ENCODE measurements at regions not wholly inside any gene's neighbourhood (a gene's known extent, or its start where the extent isn't known, plus 50 kb on each side); places are given as distances from the start of the nearest gene placed in this dataset.

DNA sequence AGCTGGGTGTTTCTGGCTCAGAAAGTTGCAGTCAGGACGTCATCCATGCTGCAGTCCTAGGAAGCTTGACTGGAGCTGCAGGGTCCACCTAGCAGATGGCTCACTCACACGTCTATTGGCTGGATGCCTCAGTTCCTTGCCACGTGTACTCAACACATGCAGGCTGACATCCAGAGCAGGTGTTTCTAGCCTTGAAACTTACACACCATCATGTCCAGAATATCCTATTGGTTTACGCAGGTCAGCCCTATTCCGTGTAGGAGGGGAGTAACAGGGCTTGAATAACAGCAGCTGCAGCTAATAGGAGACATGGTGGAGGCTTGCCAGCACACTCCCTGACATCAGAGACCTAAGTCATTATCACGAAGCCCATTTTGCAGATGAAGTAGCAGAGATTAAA, 473.5 kb downstream of the ACTL7B start:
- TF ChIP-seq SP1 (IDR thresholded peaks at IDR 0.05) = no peak
- TF ChIP-seq, protein P1, sequence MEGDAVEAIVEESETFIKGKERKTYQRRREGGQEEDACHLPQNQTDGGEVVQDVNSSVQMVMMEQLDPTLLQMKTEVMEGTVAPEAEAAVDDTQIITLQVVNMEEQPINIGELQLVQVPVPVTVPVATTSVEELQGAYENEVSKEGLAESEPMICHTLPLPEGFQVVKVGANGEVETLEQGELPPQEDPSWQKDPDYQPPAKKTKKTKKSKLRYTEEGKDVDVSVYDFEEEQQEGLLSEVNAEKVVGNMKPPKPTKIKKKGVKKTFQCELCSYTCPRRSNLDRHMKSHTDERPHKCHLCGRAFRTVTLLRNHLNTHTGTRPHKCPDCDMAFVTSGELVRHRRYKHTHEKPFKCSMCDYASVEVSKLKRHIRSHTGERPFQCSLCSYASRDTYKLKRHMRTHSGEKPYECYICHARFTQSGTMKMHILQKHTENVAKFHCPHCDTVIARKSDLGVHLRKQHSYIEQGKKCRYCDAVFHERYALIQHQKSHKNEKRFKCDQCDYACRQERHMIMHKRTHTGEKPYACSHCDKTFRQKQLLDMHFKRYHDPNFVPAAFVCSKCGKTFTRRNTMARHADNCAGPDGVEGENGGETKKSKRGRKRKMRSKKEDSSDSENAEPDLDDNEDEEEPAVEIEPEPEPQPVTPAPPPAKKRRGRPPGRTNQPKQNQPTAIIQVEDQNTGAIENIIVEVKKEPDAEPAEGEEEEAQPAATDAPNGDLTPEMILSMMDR (IDR thresholded peaks at IDR 0.05; ENCODE audit: low read depth, low read length, missing input control) = no peak
- TF ChIP-seq, protein P2, sequence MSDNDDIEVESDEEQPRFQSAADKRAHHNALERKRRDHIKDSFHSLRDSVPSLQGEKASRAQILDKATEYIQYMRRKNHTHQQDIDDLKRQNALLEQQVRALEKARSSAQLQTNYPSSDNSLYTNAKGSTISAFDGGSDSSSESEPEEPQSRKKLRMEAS (IDR thresholded peaks at IDR 0.05) = no peak
- TF ChIP-seq, protein P3, sequence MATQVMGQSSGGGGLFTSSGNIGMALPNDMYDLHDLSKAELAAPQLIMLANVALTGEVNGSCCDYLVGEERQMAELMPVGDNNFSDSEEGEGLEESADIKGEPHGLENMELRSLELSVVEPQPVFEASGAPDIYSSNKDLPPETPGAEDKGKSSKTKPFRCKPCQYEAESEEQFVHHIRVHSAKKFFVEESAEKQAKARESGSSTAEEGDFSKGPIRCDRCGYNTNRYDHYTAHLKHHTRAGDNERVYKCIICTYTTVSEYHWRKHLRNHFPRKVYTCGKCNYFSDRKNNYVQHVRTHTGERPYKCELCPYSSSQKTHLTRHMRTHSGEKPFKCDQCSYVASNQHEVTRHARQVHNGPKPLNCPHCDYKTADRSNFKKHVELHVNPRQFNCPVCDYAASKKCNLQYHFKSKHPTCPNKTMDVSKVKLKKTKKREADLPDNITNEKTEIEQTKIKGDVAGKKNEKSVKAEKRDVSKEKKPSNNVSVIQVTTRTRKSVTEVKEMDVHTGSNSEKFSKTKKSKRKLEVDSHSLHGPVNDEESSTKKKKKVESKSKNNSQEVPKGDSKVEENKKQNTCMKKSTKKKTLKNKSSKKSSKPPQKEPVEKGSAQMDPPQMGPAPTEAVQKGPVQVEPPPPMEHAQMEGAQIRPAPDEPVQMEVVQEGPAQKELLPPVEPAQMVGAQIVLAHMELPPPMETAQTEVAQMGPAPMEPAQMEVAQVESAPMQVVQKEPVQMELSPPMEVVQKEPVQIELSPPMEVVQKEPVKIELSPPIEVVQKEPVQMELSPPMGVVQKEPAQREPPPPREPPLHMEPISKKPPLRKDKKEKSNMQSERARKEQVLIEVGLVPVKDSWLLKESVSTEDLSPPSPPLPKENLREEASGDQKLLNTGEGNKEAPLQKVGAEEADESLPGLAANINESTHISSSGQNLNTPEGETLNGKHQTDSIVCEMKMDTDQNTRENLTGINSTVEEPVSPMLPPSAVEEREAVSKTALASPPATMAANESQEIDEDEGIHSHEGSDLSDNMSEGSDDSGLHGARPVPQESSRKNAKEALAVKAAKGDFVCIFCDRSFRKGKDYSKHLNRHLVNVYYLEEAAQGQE (IDR thresholded peaks at IDR 0.05) = no peak
- TF ChIP-seq, protein P4, sequence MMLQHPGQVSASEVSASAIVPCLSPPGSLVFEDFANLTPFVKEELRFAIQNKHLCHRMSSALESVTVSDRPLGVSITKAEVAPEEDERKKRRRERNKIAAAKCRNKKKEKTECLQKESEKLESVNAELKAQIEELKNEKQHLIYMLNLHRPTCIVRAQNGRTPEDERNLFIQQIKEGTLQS (IDR thresholded peaks at IDR 0.05) = no peak
